Loucy (cell line): ENCODE measurements at regions not wholly inside any gene's neighbourhood (a gene's known extent, or its start where the extent isn't known, plus 50 kb on each side); places are given as distances from the start of the nearest gene placed in this dataset.

Experiments
- CTCF ChIP-seq: fragments of 200-600 bp; sonication (generic); conservative IDR thresholded peaks from 2 replicates; pipeline ENCODE4 v1.5.1; 2014; ENCODE audit warnings: mild to moderate bottlenecking, antibody characterized with exemption, low read length
- EZH2phosphoT487 ChIP-seq: fragments of 200-600 bp; IDR thresholded peaks from 2 replicates; pipeline ENCODE4 v1.6.1; 2018; ENCODE audit warnings: antibody characterized with exemption, mild to moderate bottlenecking, moderate library complexity, borderline replicate concordance

DNA sequence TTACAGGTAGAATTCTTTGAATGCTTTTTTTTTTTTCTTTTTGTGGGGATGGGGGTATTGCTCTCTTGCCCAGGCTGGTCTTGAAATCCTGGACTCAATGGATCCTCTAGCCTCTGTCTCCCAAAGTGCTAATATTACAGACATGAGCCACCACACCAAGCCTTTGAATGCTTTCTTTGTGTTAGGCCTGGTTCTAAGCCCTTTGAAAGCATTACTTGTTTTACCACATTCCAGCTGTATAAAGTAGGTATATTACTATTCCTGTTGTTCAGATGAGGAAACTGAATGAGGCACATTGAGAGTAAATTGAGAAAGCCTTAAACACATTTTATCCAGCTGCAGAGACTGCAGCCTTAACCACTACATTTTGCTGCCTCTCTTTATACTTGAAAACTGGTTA lies 841.8 kb upstream of the ADGRL4 start:
- TF ChIP-seq CTCF (no peak), EZH2phosphoT487 (no peak)
